VCaP (cell line): ENCODE measurements at regions not wholly inside any gene's neighbourhood (a gene's known extent, or its start where the extent isn't known, plus 50 kb on each side); places are given as distances from the start of the nearest gene placed in this dataset.

Experiments used
- H3K27ac ChIP-seq: fragments of 450-650 bp; 2 replicates; pipeline ENCODE4 v1.5.1; 2017
- CTCF ChIP-seq: fragments of 450-650 bp; conservative IDR thresholded peaks from 2 replicates; pipeline ENCODE4 v1.5.1; 2017; ENCODE audit warnings: mild to moderate bottlenecking, moderate library complexity

GRCh38 chr10:130357951-130358350 lies 221.8 kb downstream of the GLRX3 start:
- TF ChIP-seq CTCF: no peak

GRCh38 chr10:130358981-130359650 lies 222.9 kb downstream of the GLRX3 start:
- no peak for TF ChIP-seq CTCF
- no peak overlapping the region for H3K27ac ChIP-seq

More at GRCh38 chr10:130357951-130358350, 221.8 kb downstream of the GLRX3 start:
- no peak overlapping the region for H3K27ac ChIP-seq

GRCh38 chr10:130359711-130360110 lies 223.5 kb downstream of the GLRX3 start:
- H3K27ac ChIP-seq: no peak overlapping the region
- TF ChIP-seq CTCF: no peak

GRCh38 chr10:130360826-130361311 lies 224.7 kb downstream of the GLRX3 start:
- no peak overlapping the region for H3K27ac ChIP-seq

GRCh38 chr10:130361351-130362105 lies 225.3 kb downstream of the GLRX3 start:
- no peak for TF ChIP-seq CTCF
- no peak overlapping the region for H3K27ac ChIP-seq

More at GRCh38 chr10:130360826-130361311, 224.7 kb downstream of the GLRX3 start:
- TF ChIP-seq CTCF: no peak

- no peak for TF ChIP-seq CTCF
- no peak overlapping the region for H3K27ac ChIP-seq
Observed at GRCh38 chr10:130362308-130362761, 226.1 kb downstream of the GLRX3 start.

GRCh38 chr10:130363051-130363450 lies 226.9 kb downstream of the GLRX3 start:
- TF ChIP-seq CTCF: no peak

More at GRCh38 chr10:130363051-130363450, 226.9 kb downstream of the GLRX3 start:
- no peak overlapping the region for H3K27ac ChIP-seq
